ENCODE measurements at regions not wholly inside any gene's neighbourhood (a gene's known extent, or its start where the extent isn't known, plus 50 kb on each side); places are given as distances from the start of the nearest gene placed in this dataset.

- TF ChIP-seq CTCF (conservative IDR thresholded peaks at IDR 0.05 in 1 of 2, IDR thresholded peaks at IDR 0.05 in 1 of 2; ENCODE audit: low read depth in 1 of 2, low read length in 2 of 2) (no peak), EZH2 (IDR thresholded peaks at IDR 0.05; ENCODE audit: low read length, missing control alignments) (no peak)
These were observed 82.3 kb downstream of the SPRY1 start for GRCh38 chr4:123478859-123479345.

All from fibroblast of lung (primary cell).